IPS-20b (cell line): ENCODE measurements at regions not wholly inside any gene's neighbourhood (a gene's known extent, or its start where the extent isn't known, plus 50 kb on each side); places are given as distances from the start of the nearest gene placed in this dataset.

Source experiments
- H3K27ac ChIP-seq: one replicate; pipeline ENCODE4 v1.5.1; 2013; ENCODE audit warnings: low read length
- H3K27me3 ChIP-seq: 2 replicates; pipeline ENCODE4 v1.6.1; 2013; ENCODE audit warnings: mild to moderate bottlenecking, low read length, inconsistent platforms; ENCODE audit not compliant: insufficient read depth
- H3K36me3 ChIP-seq: 2 replicates; pipeline ENCODE4 v1.6.1; 2013; ENCODE audit warnings: low read depth, mild to moderate bottlenecking, inconsistent platforms, low read length, moderate library complexity; ENCODE audit not compliant: insufficient read depth
- H3K4me1 ChIP-seq: 2 replicates; pipeline ENCODE4 v1.6.1; 2013; ENCODE audit warnings: mild to moderate bottlenecking, control low read depth, inconsistent platforms, low read length, moderate library complexity; ENCODE audit not compliant: insufficient read depth
- H3K4me3 ChIP-seq: 2 replicates; pipeline ENCODE4 v1.5.1; 2013; ENCODE audit warnings: mild to moderate bottlenecking, low read length, inconsistent platforms
- H3K9ac ChIP-seq: 2 replicates; pipeline ENCODE4 v1.6.1; 2013; ENCODE audit warnings: low read depth, mild to moderate bottlenecking, inconsistent platforms, low read length, moderate library complexity
- H3K9me3 ChIP-seq: 2 replicates; pipeline ENCODE4 v1.6.1; 2013; ENCODE audit warnings: mild to moderate bottlenecking, low read depth, low read length, inconsistent platforms; ENCODE audit not compliant: insufficient read depth

DNA sequence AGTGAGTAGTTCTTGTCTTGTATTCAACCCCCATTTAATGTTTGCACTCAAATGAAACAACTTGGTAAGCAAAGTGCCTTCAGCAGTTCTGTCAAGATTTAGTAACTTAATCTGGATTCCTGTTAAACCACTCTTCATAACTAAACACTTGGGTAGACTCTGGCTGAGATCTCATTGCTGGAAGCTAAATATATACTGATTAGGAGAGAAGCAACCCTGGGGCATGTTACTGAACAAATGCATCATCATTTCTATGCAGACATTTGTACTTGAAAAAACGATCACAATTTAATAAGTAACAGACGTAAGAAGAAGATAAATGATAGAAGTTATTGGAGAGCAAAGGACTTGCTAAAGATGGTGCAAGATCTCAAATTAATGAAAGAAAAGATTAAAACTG lies 308.4 kb upstream of the POM121L12 start:
- Histone ChIP-seq H3K9me3 (no peaks in the 10 kb centered on the region; the same call in 1 of the 2 replicates), H3K27me3 (no peaks in the 10 kb centered on the region), H3K27ac (no peak overlapping the region), H3K36me3 (no peaks in the 10 kb centered on the region), H3K4me3 (no peak overlapping the region), H3K9ac (no peak overlapping the region), H3K4me1 (no peaks in the 10 kb centered on the region)

DNA sequence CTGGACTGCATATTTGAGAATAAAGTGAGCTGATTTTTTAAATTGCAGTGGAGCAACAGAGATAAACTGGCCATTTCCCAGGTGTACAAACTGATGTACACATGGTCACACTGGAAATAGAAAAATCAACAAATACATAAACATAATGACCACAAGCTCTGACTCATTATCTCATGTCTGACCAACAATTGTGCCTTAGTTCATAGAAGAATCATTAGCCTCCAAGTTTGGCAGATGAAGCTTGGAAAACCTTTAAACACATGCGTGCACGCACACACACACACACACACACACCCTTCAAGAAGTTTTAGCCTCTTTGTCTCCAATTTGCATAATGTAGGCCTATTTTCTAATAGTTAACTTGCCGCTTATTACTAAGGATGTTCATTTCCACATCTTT lies 308.9 kb upstream of the POM121L12 start:
- Histone ChIP-seq H3K4me3 (no peak overlapping the region), H3K36me3 (no peaks in the 10 kb centered on the region), H3K27me3 (no peaks in the 10 kb centered on the region), H3K9ac (no peak overlapping the region), H3K9me3 (no peaks in the 10 kb centered on the region; the same call in 1 of the 2 replicates), H3K27ac (no peak overlapping the region), H3K4me1 (no peaks in the 10 kb centered on the region)

DNA sequence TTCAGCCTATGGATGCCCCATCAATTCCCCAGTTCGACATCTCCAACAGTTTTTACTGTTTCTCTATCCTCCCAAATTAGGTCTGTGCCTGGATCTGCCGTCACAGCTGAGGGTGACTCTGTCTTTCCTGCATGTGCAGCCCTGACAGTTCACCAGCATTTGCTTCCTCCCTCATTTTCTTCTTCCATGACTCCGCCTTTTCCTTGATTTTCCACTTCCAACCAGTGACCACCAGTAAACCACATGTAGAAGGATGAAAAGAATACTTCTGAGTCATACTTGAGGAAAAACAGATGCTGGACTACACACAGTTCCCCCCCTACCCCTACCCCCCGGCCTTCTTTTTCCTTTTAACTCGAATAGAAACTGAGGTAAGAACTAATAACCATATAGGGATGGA lies 311.8 kb upstream of the POM121L12 start:
- H3K4me3 ChIP-seq, result no peak overlapping the region
- no peaks in the 10 kb centered on the region; the same call in 1 of the 2 replicates for H3K9me3 ChIP-seq
- H3K4me1 ChIP-seq, result no peaks in the 10 kb centered on the region
- H3K36me3 ChIP-seq, result no peaks in the 10 kb centered on the region
- H3K27me3 ChIP-seq, result no peaks in the 10 kb centered on the region
- no peak overlapping the region for H3K9ac ChIP-seq
- no peak overlapping the region for H3K27ac ChIP-seq

DNA sequence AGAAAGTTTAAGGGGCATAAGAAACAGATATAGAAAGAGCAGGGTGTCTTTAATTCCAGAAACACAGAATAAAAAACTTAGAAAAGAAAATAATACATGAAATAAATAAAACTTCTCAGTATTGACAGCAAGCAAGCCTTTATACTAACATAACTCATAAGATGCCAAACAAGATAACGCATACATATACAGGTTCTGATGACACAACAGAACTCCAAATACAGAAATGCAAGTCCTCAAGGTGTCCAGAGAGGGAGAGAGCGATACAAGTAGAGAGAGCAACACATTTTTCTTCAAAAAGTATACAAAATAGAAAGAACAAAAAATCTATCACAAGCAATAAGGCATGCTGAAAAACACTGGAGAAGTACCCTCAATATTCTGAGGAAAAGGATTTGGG lies 314.6 kb upstream of the POM121L12 start:
- Histone ChIP-seq H3K36me3 (no peaks in the 10 kb centered on the region), H3K4me3 (no peak overlapping the region), H3K27ac (no peak overlapping the region), H3K9ac (no peak overlapping the region), H3K27me3 (no peaks in the 10 kb centered on the region), H3K9me3 (no peaks in the 10 kb centered on the region; the same call in 1 of the 2 replicates), H3K4me1 (no peaks in the 10 kb centered on the region)

DNA sequence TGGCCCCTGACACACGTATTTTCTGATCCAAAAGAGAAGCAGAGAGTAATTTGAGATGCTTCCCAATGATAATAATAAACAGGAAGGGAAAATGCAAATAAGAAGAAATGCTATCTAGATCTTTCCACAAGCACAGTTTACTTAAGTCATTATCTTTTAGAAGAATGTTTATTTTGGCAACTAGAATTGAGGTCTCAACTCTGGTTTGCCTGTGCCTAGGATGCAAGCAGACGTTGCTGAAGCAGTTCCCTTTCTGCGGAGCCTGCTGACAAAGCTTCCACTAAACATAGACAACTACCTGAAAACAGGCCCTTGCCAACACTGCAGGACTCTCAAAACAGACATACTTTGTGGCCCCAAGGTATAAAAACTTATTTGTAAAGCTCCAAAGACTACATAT lies 315.8 kb upstream of the POM121L12 start:
- H3K4me3 ChIP-seq, result no peak overlapping the region
- no peaks in the 10 kb centered on the region for H3K36me3 ChIP-seq
- no peak overlapping the region for H3K27ac ChIP-seq
- no peaks in the 10 kb centered on the region for H3K9me3 ChIP-seq
- H3K4me1 ChIP-seq, result no peaks in the 10 kb centered on the region
- no peaks in the 10 kb centered on the region for H3K27me3 ChIP-seq
- no peak overlapping the region for H3K9ac ChIP-seq

DNA sequence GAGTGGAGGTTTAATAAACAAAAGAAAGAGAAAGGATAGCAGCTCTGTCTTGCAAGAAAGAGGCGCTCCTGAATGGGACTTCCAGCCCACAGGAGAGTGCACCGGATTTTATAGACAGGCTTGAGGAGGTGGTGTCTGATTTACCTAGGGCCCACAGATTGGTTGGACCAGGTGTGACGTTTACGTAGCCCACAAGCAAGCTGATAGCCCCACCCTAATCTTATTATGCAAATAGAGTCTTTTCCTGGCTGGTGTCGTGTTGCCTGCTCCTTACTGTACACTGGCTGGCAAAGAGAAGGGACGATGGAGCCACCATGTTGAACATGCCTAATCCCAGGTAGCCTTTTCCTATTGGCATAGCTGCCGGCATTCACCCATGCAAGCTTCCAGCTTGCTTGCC lies 319.7 kb upstream of the POM121L12 start:
- H3K36me3 ChIP-seq, result no peaks in the 10 kb centered on the region
- H3K4me3 ChIP-seq, result no peak overlapping the region
- H3K27ac ChIP-seq, result no peak overlapping the region
- H3K9me3 ChIP-seq, result no peaks in the 10 kb centered on the region
- H3K4me1 ChIP-seq, result no peaks in the 10 kb centered on the region
- H3K9ac ChIP-seq, result no peak overlapping the region
- H3K27me3 ChIP-seq, result no peaks in the 10 kb centered on the region

DNA sequence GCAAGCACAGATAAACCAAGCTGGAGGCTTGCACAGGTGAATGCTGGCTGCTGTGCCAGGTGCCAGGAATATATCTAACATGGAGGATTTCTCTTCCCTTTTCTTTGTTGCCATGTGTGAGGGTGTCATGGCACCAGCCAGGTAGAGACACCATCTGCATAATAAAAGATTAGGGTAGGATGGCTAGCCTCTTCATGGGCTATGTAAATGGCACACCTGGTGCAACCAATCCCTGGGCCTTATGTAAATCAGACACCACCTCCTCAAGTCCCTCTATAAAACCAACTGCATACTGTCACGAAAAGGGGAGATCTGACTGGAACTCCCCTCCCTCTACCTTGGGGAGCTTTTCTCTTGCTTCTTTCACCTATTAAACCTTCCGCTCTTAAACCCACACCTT lies 322.5 kb upstream of the POM121L12 start:
- no peak overlapping the region for H3K27ac ChIP-seq
- no peaks in the 10 kb centered on the region for H3K4me1 ChIP-seq
- no peaks in the 10 kb centered on the region for H3K27me3 ChIP-seq

DNA sequence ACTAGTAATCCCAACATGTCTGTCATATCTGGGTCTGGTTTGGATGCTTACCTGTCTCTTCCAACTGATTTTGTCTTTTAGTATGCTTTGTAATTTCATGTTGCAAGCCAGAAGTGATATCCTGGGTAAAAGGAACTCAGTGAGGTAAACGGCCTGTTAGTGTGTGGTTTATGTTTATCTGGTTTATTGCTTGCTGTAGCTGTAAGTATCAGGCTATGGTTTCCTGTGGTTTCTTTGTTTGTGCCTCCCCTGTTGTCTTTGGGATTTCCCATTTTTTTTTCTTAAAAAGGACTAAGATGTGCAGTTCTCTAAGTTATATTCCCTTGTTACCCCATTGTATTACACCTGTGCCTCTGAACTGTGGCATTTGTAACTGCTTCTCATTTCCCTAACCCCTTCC lies 323.5 kb upstream of the POM121L12 start:
- Histone ChIP-seq H3K9ac (no peak overlapping the region), H3K36me3 (no peaks in the 10 kb centered on the region), H3K27me3 (no peaks in the 10 kb centered on the region), H3K9me3 (no peaks in the 10 kb centered on the region), H3K4me3 (no peak overlapping the region), H3K27ac (no peak overlapping the region), H3K4me1 (no peaks in the 10 kb centered on the region)

More for the DNA sequence above, 322.5 kb upstream of the POM121L12 start:
- no peaks in the 10 kb centered on the region for H3K36me3 ChIP-seq
- no peak overlapping the region for H3K4me3 ChIP-seq
- no peak overlapping the region for H3K9ac ChIP-seq
- no peaks in the 10 kb centered on the region for H3K9me3 ChIP-seq

DNA sequence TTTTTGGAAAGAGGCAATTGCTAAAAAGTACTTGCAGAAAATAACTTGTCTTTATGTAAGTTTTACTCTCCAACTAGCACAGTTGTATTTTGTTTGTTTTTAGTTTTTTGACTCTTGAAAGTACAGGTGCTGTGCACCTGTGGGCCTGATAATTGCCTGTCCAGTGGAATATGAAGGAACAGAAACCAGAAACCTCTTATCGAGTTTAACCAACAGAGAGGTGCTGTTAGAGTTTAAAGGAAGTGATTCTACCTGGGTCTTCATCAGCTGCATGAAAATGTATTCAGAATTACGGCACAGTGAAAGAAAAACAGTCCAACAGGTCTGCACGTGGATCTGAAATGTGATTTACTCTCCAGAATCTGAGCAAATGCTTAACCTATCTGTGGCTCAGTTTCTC lies 326.6 kb upstream of the POM121L12 start:
- Histone ChIP-seq H3K9ac (no peak overlapping the region), H3K4me3 (no peak overlapping the region), H3K36me3 (no peaks in the 10 kb centered on the region), H3K9me3 (no peaks in the 10 kb centered on the region), H3K4me1 (no peaks in the 10 kb centered on the region), H3K27ac (no peak overlapping the region), H3K27me3 (no peaks in the 10 kb centered on the region)

DNA sequence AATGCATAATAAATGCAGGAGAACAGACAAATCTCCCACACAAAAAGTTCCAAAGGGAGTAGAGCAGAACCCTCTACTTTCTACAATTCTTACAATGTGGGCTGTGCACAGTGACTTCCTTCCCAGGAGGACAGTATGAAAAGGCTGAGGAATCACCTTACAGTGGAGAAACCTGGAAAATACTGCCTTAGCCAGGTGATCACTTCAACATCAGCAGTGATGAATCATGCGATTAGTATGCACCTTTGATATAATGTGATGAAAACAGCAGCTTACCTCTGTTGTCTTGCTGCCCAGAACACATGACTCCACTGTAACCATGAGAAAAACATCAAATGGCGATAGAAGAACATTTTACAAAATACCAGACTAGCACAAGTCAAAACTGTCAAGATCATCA lies 329.7 kb upstream of the POM121L12 start:
- H3K4me3 ChIP-seq, result no peak overlapping the region
- H3K4me1 ChIP-seq, result no peaks in the 10 kb centered on the region
- H3K27ac ChIP-seq, result no peak overlapping the region
- no peaks in the 10 kb centered on the region for H3K9me3 ChIP-seq
- H3K27me3 ChIP-seq, result no peaks in the 10 kb centered on the region
- no peak overlapping the region for H3K9ac ChIP-seq
- H3K36me3 ChIP-seq, result no peaks in the 10 kb centered on the region

DNA sequence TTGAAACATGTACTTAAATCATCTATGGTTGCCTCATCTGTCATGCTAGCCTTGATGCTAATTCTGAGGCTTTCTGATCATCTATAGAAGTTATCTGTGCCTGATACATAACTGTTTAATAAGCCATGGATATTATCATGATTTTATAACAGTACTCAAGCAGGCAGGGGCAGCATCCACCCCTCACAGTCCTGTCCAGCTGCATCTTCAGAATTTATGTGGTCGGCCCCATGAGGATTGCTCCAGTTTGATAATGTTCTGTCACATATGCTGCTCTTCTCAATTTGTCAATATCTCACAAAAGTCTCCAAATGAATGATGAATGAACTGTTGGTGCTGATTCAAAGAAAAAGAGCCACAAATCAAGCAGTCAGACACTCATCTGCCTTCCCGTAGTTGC lies 335.1 kb upstream of the POM121L12 start:
- H3K36me3 ChIP-seq, result no peaks in the 10 kb centered on the region
- H3K27ac ChIP-seq, result no peak overlapping the region
- peaks cover 4% of the 10 kb centered on the region; the same call in 1 of the 2 replicates for H3K9me3 ChIP-seq
- H3K27me3 ChIP-seq, result no peaks in the 10 kb centered on the region
- H3K4me3 ChIP-seq, result no peak overlapping the region
- H3K4me1 ChIP-seq, result peaks cover 11% of the 10 kb centered on the region
- no peak overlapping the region for H3K9ac ChIP-seq

DNA sequence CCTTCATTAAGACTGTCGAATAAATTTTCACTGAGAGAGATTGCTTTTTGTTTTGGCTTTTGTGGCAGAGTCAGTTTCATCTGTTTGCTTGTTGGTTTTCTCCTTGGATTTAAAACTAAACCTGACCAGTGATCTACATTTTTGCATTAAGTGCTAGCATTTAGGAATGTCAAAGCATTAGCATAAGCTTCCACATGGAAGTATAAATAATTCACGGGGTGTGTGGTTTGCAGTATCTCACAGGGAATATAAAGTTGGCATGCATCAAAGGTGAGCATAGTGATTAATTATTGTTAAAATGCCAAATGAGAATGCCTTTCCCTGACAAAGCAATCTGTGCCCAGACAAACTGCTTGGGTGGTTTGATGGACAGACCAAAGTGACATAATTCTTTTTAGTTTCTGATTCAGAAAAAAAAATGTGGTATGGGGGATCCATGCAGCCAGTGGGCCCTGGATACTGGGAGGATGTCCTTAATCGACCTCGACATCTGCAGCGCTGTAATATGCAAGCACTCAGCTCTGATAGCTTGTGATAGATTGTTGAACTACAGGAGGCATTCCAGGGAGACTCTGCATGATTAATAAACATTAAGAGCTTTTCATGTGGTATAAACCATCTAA lies 339.3 kb upstream of the POM121L12 start:
- no peak overlapping the region for H3K9ac ChIP-seq
- H3K27ac ChIP-seq, result no peak overlapping the region
- no peaks in the 10 kb centered on the region for H3K27me3 ChIP-seq
- peaks cover 11% of the 10 kb centered on the region for H3K4me1 ChIP-seq
- no peak overlapping the region for H3K4me3 ChIP-seq
- peaks cover 4% of the 10 kb centered on the region; the same call in 1 of the 2 replicates for H3K9me3 ChIP-seq
- no peaks in the 10 kb centered on the region for H3K36me3 ChIP-seq
